ENCODE measurements at regions not wholly inside any gene's neighbourhood (a gene's known extent, or its start where the extent isn't known, plus 50 kb on each side); places are given as distances from the start of the nearest gene placed in this dataset.

DNA sequence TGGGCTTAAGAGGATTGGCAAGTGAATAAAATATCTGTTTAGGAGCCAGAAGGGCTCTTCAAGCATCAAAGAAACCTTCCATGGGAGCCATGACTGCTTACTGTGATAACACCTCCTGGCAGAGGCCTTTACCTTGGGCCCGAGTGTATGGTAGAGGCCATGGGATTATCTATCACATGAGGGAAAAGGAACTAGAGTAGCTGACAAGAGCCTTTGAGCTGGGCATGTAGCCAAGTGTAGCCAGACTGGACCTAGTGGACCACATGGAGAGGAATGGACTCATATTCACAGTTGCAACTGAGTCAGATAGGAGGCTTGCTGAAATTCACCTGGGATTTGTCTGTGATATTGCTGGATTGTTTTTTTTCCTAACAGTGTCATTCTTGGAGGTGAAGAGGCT is 276.0 kb upstream of the ZFHX3 start:
- H3K9me3 ChIP-seq (ENCODE audit: low read length), result no peaks in the 10 kb centered on the region
- no TSS peak for BruUV-seq (replicated peaks)
- POLR2A ChIA-PET, result no interaction called here
- no peaks in the 10 kb centered on the region for H3K79me2 ChIP-seq (ENCODE audit: insufficient read depth, low read length)
- no peak for DNase-seq (ENCODE audit: low spot score)
- no peaks in the 10 kb centered on the region for H3K36me3 ChIP-seq (replicated peaks in 1 of 2; ENCODE audit: control insufficient read depth in 1 of 2, insufficient read depth in 2 of 2, low read length in 2 of 2)
- H3K9ac ChIP-seq (ENCODE audit: insufficient read depth, low read depth, low read length), result no peak overlapping the region
- TF ChIP-seq ZNF816 (CRISPR knock-in tag; IDR thresholded peaks at IDR 0.05; ENCODE audit: borderline replicate concordance) (no peak), BCL6 (CRISPR knock-in tag; IDR thresholded peaks at IDR 0.05) (no peak), RBAK (CRISPR knock-in tag; IDR thresholded peaks at IDR 0.05) (no peak), ARID2 (CRISPR knock-in tag; IDR thresholded peaks at IDR 0.05; ENCODE audit: borderline replicate concordance) (no peak), IRX3 (CRISPR knock-in tag; IDR thresholded peaks at IDR 0.05; ENCODE audit: borderline replicate concordance, low read depth) (no peak), ARHGAP35 (CRISPR knock-in tag; IDR thresholded peaks at IDR 0.05; ENCODE audit: borderline replicate concordance) (no peak), CHCHD3 (CRISPR knock-in tag; IDR thresholded peaks at IDR 0.05) (no peak), ZNF367 (CRISPR knock-in tag; IDR thresholded peaks at IDR 0.05; ENCODE audit: borderline replicate concordance) (no peak), ZFY (CRISPR knock-in tag; IDR thresholded peaks at IDR 0.05) (no peak), PHB2 (IDR thresholded peaks at IDR 0.05; ENCODE audit: partially characterized antibody) (no peak), ONECUT2 (CRISPR knock-in tag; IDR thresholded peaks at IDR 0.05) (no peak), ZNF766 (CRISPR knock-in tag; IDR thresholded peaks at IDR 0.05; ENCODE audit: borderline replicate concordance) (no peak), BHLHE40 (IDR thresholded peaks at IDR 0.05; ENCODE audit: low read length) (no peak), ZBTB7A (CRISPR knock-in tag; IDR thresholded peaks at IDR 0.05) (no peak), POLR2G (IDR thresholded peaks at IDR 0.05; ENCODE audit: low read depth, low read length) (no peak)
- TF ChIP-seq, protein P1, sequence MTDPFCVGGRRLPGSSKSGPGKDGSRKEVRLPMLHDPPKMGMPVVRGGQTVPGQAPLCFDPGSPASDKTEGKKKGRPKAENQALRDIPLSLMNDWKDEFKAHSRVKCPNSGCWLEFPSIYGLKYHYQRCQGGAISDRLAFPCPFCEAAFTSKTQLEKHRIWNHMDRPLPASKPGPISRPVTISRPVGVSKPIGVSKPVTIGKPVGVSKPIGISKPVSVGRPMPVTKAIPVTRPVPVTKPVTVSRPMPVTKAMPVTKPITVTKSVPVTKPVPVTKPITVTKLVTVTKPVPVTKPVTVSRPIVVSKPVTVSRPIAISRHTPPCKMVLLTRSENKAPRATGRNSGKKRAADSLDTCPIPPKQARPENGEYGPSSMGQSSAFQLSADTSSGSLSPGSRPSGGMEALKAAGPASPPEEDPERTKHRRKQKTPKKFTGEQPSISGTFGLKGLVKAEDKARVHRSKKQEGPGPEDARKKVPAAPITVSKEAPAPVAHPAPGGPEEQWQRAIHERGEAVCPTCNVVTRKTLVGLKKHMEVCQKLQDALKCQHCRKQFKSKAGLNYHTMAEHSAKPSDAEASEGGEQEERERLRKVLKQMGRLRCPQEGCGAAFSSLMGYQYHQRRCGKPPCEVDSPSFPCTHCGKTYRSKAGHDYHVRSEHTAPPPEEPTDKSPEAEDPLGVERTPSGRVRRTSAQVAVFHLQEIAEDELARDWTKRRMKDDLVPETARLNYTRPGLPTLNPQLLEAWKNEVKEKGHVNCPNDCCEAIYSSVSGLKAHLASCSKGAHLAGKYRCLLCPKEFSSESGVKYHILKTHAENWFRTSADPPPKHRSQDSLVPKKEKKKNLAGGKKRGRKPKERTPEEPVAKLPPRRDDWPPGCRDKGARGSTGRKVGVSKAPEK (CRISPR knock-in tag; IDR thresholded peaks at IDR 0.05; ENCODE audit: borderline replicate concordance), result no peak
- TF ChIP-seq, protein P2, sequence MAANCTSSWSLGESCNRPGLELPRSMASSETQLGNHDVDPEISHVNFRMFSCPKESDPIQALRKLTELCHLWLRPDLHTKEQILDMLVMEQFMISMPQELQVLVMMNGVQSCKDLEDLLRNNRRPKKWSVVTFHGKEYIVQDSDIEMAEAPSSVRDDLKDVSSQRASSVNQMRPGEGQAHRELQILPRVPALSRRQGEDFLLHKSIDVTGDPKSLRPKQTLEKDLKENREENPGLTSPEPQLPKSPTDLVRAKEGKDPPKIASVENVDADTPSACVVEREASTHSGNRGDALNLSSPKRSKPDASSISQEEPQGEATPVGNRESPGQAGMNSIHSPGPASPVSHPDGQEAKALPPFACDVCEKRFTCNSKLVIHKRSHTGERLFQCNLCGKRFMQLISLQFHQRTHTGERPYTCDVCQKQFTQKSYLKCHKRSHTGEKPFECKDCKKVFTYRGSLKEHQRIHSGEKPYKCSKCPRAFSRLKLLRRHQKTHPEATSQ (CRISPR knock-in tag; IDR thresholded peaks at IDR 0.05; ENCODE audit: borderline replicate concordance), result no peak
- TF ChIP-seq, protein P3, sequence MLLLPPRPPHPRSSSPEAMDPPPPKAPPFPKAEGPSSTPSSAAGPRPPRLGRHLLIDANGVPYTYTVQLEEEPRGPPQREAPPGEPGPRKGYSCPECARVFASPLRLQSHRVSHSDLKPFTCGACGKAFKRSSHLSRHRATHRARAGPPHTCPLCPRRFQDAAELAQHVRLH (CRISPR knock-in tag; IDR thresholded peaks at IDR 0.05; ENCODE audit: borderline replicate concordance, low read depth), result no peak
- TF ChIP-seq, protein P4, sequence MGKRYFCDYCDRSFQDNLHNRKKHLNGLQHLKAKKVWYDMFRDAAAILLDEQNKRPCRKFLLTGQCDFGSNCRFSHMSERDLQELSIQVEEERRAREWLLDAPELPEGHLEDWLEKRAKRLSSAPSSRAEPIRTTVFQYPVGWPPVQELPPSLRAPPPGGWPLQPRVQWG (CRISPR knock-in tag; IDR thresholded peaks at IDR 0.05; ENCODE audit: borderline replicate concordance, low read depth), result no peak
- no peak for ATAC-seq
- no peak overlapping the region for H3K27ac ChIP-seq (ENCODE audit: extremely low read length, insufficient read depth, low read length)
- H3K4me2 ChIP-seq (ENCODE audit: low read depth, low read length), result no peak overlapping the region
- H3K4me3 ChIP-seq (replicated peaks in 1 of 3; ENCODE audit: insufficient read depth in 1 of 3, low read depth in 2 of 3, low read length in 3 of 3), result no peak overlapping the region
- no peak overlapping the region for H2AFZ ChIP-seq (ENCODE audit: low read length)
- CTCF ChIA-PET (ENCODE audit: low intra/inter-chr PET ratio, low total read pairs), result no interaction called here
- FAIRE-seq, result no peak
- intact Hi-C loops (cut with micrococcal nuclease; ENCODE audit: unreplicated experiment), result no loop called here
- peaks cover 10% of the 10 kb centered on the region for H3K4me1 ChIP-seq (ENCODE audit: insufficient read depth, low read length)
- in situ Hi-C loops (cut with HindIII; ENCODE audit: extremely low pct_ligation_motif_present, low pct_unique_long_range_greater_than_20kb), result no loop called here
- 0% methylated on average over 1 of the region's 1 CpG for WGBS (ENCODE audit: low lambda C conversion rate)
- no peaks in the 10 kb centered on the region for H4K20me1 ChIP-seq (ENCODE audit: insufficient read depth, low read length)
- H3K27me3 ChIP-seq (ENCODE audit: control insufficient read depth in 1 of 2, insufficient read depth in 2 of 2, low read length in 2 of 2), result peaks cover 2 to 26% of the 10 kb centered on the region in 2 experiments; a peak in 4 of 5 replicates

Measured in HepG2 (cell line).